Panc1 (cell line): ENCODE measurements at regions not wholly inside any gene's neighbourhood (a gene's known extent, or its start where the extent isn't known, plus 50 kb on each side); places are given as distances from the start of the nearest gene placed in this dataset.

ENCODE experiments used
- SIN3A ChIP-seq: IDR thresholded peaks from 2 replicates; pipeline ENCODE4 v1.6.1; 2012; ENCODE audit warnings: low read depth, mild to moderate bottlenecking, low read length, moderate library complexity, borderline replicate concordance; ENCODE audit not compliant: insufficient read depth
- TF ChIP-seq, protein P1 (sequence below): fragments of 450-650 bp; IDR thresholded peaks from 2 replicates; pipeline ENCODE4 v1.5.1; 2017; ENCODE audit warnings: mild to moderate bottlenecking

DNA sequence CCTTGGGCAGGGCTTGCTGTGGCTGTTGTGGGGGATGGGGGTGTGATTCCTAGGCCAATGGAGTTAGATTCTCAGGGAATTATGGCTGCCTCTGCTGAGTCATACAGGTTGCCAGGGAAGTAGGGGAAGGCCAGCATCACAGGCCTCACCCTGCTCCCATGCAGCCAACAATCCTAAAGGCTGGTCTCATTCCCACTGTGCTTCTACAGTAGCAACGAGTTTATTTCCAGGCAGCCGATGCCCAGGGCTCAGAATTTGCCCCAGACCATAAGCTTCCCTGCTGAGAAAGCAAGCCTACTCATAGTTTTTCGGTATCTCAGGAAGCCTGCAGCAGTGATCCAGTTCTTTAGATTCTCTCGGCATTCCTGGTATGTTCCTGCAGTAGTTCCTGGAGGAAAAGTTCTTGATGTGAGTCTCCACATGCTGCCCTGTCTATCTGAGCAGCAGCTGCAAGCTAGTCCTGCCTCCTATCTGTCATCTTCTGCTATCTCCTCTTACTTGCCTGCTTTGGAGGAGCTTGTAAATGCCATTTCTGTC lies 59.3 kb upstream of the SELENOP start:
- TF ChIP-seq, protein P1, sequence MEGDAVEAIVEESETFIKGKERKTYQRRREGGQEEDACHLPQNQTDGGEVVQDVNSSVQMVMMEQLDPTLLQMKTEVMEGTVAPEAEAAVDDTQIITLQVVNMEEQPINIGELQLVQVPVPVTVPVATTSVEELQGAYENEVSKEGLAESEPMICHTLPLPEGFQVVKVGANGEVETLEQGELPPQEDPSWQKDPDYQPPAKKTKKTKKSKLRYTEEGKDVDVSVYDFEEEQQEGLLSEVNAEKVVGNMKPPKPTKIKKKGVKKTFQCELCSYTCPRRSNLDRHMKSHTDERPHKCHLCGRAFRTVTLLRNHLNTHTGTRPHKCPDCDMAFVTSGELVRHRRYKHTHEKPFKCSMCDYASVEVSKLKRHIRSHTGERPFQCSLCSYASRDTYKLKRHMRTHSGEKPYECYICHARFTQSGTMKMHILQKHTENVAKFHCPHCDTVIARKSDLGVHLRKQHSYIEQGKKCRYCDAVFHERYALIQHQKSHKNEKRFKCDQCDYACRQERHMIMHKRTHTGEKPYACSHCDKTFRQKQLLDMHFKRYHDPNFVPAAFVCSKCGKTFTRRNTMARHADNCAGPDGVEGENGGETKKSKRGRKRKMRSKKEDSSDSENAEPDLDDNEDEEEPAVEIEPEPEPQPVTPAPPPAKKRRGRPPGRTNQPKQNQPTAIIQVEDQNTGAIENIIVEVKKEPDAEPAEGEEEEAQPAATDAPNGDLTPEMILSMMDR: no peak
- no peak for TF ChIP-seq SIN3A
